Naive thymus-derived CD8-positive, alpha-beta T cell (primary cell): ENCODE measurements at regions not wholly inside any gene's neighbourhood (a gene's known extent, or its start where the extent isn't known, plus 50 kb on each side); places are given as distances from the start of the nearest gene placed in this dataset.

Experiments
- ATAC-seq, 2 donors: fragments of 150-1000 bp; cut with Tn5 transposase in 1 of 2; sonication (Bioruptor Pico), chemical (Tn5 transposase) in 1 of 2; 1 replicate in 1 of 2; 2 replicates in 1 of 2; pipeline ENCODE4 v1.10.0; 2021; ENCODE audit warnings: mild to moderate bottlenecking in 2 of 2, moderate library complexity in 2 of 2
- POLR2A ChIA-PET: fragments of 350-600 bp; sonication (Branson Sonifier 250); formaldehyde crosslinking; loops from one replicate; lab custom pipeline; 2021; ENCODE audit warnings: antibody characterized with exemption; lab: Charles Lee
- DNase-seq, 10 donors: peaks; one replicate each; pipeline versions ENCODE4 v3.0.0 to v3.0.0-alpha.2; 2020 to 2022
- H3K27ac Mint-ChIP-seq, 10 donors: one replicate each; pipeline ENCODE4 v1.8.0; 2020 to 2022; ENCODE audit warnings: mild to moderate bottlenecking in 10 of 10, mixed read lengths in 10 of 10, moderate library complexity in 4 of 10, inconsistent platforms in 1 of 10
- H3K27me3 Mint-ChIP-seq, 5 donors: one replicate each; pipeline ENCODE4 v1.8.0; 2021 to 2022; ENCODE audit warnings: mixed read lengths in 5 of 5
- H3K36me3 Mint-ChIP-seq, 3 donors: one replicate each; pipeline ENCODE4 v1.8.0; 2020 to 2022; ENCODE audit warnings: mixed read lengths in 3 of 3, mild to moderate bottlenecking in 2 of 3, inconsistent platforms in 1 of 3
- H3K4me1 Mint-ChIP-seq, 4 donors: one replicate each; pipeline ENCODE4 v1.8.0; 2021 to 2022; ENCODE audit warnings: mixed read lengths in 4 of 4
- H3K4me3 Mint-ChIP-seq, 10 donors: one replicate each; pipeline ENCODE4 v1.8.0; 2020 to 2022; ENCODE audit warnings: mild to moderate bottlenecking in 10 of 10, mixed read lengths in 10 of 10, moderate library complexity in 6 of 10, inconsistent platforms in 1 of 10
- H3K9me3 Mint-ChIP-seq, 9 donors: one replicate each; pipeline ENCODE4 v1.8.0; 2020 to 2022; ENCODE audit warnings: mixed read lengths in 9 of 9, mild to moderate bottlenecking in 3 of 9, inconsistent platforms in 1 of 9, moderate library complexity in 1 of 9

- no peak for DNase-seq
- no peak overlapping the region for H3K4me3 Mint-ChIP-seq
- no peak for ATAC-seq
- no peaks in the 10 kb centered on the region for H3K9me3 Mint-ChIP-seq
- H3K36me3 Mint-ChIP-seq: no peaks in the 10 kb centered on the region
- H3K27ac Mint-ChIP-seq: no peak overlapping the region
- peaks cover 0 to 6% (median 0%) of the 10 kb centered on the region in 5 donors for H3K27me3 Mint-ChIP-seq
- H3K4me1 Mint-ChIP-seq: peaks cover 0 to 11% (median 6%) of the 10 kb centered on the region in 4 donors
- POLR2A ChIA-PET: no interaction called here
Observed at GRCh38 chr6:71498638-71499037, 210.0 kb downstream of the OGFRL1 start.

GRCh38 chr6:71499667-71500066 lies 211.1 kb downstream of the OGFRL1 start:
- Mint-ChIP-seq H3K27ac (no peak overlapping the region), H3K4me3 (no peak overlapping the region), H3K36me3 (no peaks in the 10 kb centered on the region), H3K4me1 (peaks cover 0 to 11% (median 6%) of the 10 kb centered on the region in 4 donors), H3K9me3 (no peaks in the 10 kb centered on the region), H3K27me3 (peaks cover 0 to 7% (median 0%) of the 10 kb centered on the region in 5 donors)
- POLR2A ChIA-PET: no interaction called here
- DNase-seq (no peak), ATAC-seq (no peak)

- Mint-ChIP-seq H3K4me3 (no peak overlapping the region), H3K27ac (peak overlapping the region in 1 of 10 donors; percentile 70), H3K27me3 (peaks cover 0 to 9% (median 0%) of the 10 kb centered on the region in 5 donors), H3K4me1 (no peaks in the 10 kb centered on the region), H3K36me3 (no peaks in the 10 kb centered on the region), H3K9me3 (no peaks in the 10 kb centered on the region)
- DNase-seq (no peak), ATAC-seq (no peak)
- POLR2A ChIA-PET: no interaction called here
Observed at GRCh38 chr6:71502168-71502567, 213.6 kb downstream of the OGFRL1 start.

GRCh38 chr6:71502956-71503355 lies 214.3 kb downstream of the OGFRL1 start:
- Mint-ChIP-seq H3K4me3 (no peak overlapping the region), H3K36me3 (no peaks in the 10 kb centered on the region), H3K9me3 (no peaks in the 10 kb centered on the region), H3K27me3 (peaks cover 0 to 9% (median 0%) of the 10 kb centered on the region in 5 donors), H3K4me1 (no peaks in the 10 kb centered on the region), H3K27ac (no peak overlapping the region)
- ATAC-seq: no peak
- DNase-seq: no peak
- POLR2A ChIA-PET: no interaction called here

- H3K36me3 Mint-ChIP-seq: no peaks in the 10 kb centered on the region
- no peaks in the 10 kb centered on the region for H3K4me1 Mint-ChIP-seq
- POLR2A ChIA-PET: interaction anchor here (0.7 kb wide), 1 partner anchor 10 kb away, joined by 3 read pairs; no protein-coding TSS in a partner anchor
- peaks cover 0 to 10% (median 0%) of the 10 kb centered on the region in 5 donors for H3K27me3 Mint-ChIP-seq
- no peaks in the 10 kb centered on the region for H3K9me3 Mint-ChIP-seq
- DNase-seq: no peak
- no peak overlapping the region for H3K4me3 Mint-ChIP-seq
- ATAC-seq: no peak
- H3K27ac Mint-ChIP-seq: no peak overlapping the region
Observed at GRCh38 chr6:71507183-71507582, 218.6 kb downstream of the OGFRL1 start.

- Mint-ChIP-seq H3K27me3 (peaks cover 0 to 11% (median 0%) of the 10 kb centered on the region in 5 donors), H3K4me1 (no peaks in the 10 kb centered on the region), H3K27ac (no peak overlapping the region), H3K9me3 (no peaks in the 10 kb centered on the region), H3K4me3 (no peak overlapping the region), H3K36me3 (no peaks in the 10 kb centered on the region)
- POLR2A ChIA-PET: no interaction called here
- ATAC-seq: no peak
- DNase-seq: no peak
Observed at GRCh38 chr6:71509191-71510005, 220.8 kb downstream of the OGFRL1 start.

- H3K27me3 Mint-ChIP-seq: peaks cover 0 to 11% (median 0%) of the 10 kb centered on the region in 5 donors
- POLR2A ChIA-PET: no interaction called here
- no peak for DNase-seq
- no peak for ATAC-seq
- no peaks in the 10 kb centered on the region for H3K9me3 Mint-ChIP-seq
- H3K4me3 Mint-ChIP-seq: no peak overlapping the region
- no peaks in the 10 kb centered on the region for H3K36me3 Mint-ChIP-seq
- H3K4me1 Mint-ChIP-seq: no peaks in the 10 kb centered on the region
- H3K27ac Mint-ChIP-seq: no peak overlapping the region
Observed at GRCh38 chr6:71510057-71510713, 221.6 kb downstream of the OGFRL1 start.

- H3K9me3 Mint-ChIP-seq: no peaks in the 10 kb centered on the region
- H3K36me3 Mint-ChIP-seq: no peaks in the 10 kb centered on the region
- no peak overlapping the region for H3K4me3 Mint-ChIP-seq
- DNase-seq (no peak), ATAC-seq (no peak)
- POLR2A ChIA-PET: no interaction called here
- H3K27ac Mint-ChIP-seq: no peak overlapping the region
- H3K27me3 Mint-ChIP-seq: peaks cover 0 to 12% (median 0%) of the 10 kb centered on the region in 5 donors
- H3K4me1 Mint-ChIP-seq: no peaks in the 10 kb centered on the region
Observed at GRCh38 chr6:71510856-71511255, 222.2 kb downstream of the OGFRL1 start.

GRCh38 chr6:71512256-71512655 lies 223.6 kb downstream of the OGFRL1 start:
- DNase-seq: no peak
- no peaks in the 10 kb centered on the region for H3K4me1 Mint-ChIP-seq
- no peak overlapping the region for H3K27ac Mint-ChIP-seq
- H3K36me3 Mint-ChIP-seq: no peaks in the 10 kb centered on the region
- peaks cover 0 to 12% (median 0%) of the 10 kb centered on the region in 5 donors for H3K27me3 Mint-ChIP-seq
- no peak for ATAC-seq
- H3K9me3 Mint-ChIP-seq: no peaks in the 10 kb centered on the region
- POLR2A ChIA-PET: no interaction called here
- no peak overlapping the region for H3K4me3 Mint-ChIP-seq

- no peak for ATAC-seq
- Mint-ChIP-seq H3K9me3 (no peaks in the 10 kb centered on the region), H3K4me1 (no peaks in the 10 kb centered on the region), H3K27ac (no peak overlapping the region), H3K36me3 (no peaks in the 10 kb centered on the region), H3K27me3 (peaks cover 0 to 12% (median 0%) of the 10 kb centered on the region in 5 donors), H3K4me3 (no peak overlapping the region)
- DNase-seq: no peak
- POLR2A ChIA-PET: no interaction called here
Observed at GRCh38 chr6:71513036-71513435, 224.4 kb downstream of the OGFRL1 start.

GRCh38 chr6:71523548-71523947 lies 234.9 kb downstream of the OGFRL1 start:
- H3K36me3 Mint-ChIP-seq: no peaks in the 10 kb centered on the region
- POLR2A ChIA-PET: no interaction called here
- DNase-seq: no peak
- ATAC-seq: no peak
- H3K4me1 Mint-ChIP-seq: no peaks in the 10 kb centered on the region
- H3K4me3 Mint-ChIP-seq: no peak overlapping the region
- no peak overlapping the region for H3K27ac Mint-ChIP-seq
- peaks cover 5 to 24% (median 12%) of the 10 kb centered on the region in 5 donors for H3K27me3 Mint-ChIP-seq
- H3K9me3 Mint-ChIP-seq: peaks cover 0 to 3% (median 0%) of the 10 kb centered on the region in 9 donors

- POLR2A ChIA-PET: no interaction called here
- Mint-ChIP-seq H3K4me1 (no peaks in the 10 kb centered on the region), H3K9me3 (peaks cover 0 to 3% (median 0%) of the 10 kb centered on the region in 9 donors), H3K27me3 (peaks cover 5 to 24% (median 12%) of the 10 kb centered on the region in 5 donors), H3K27ac (no peak overlapping the region), H3K36me3 (no peaks in the 10 kb centered on the region), H3K4me3 (no peak overlapping the region)
- DNase-seq (no peak), ATAC-seq (no peak)
Observed at GRCh38 chr6:71524201-71524600, 235.6 kb downstream of the OGFRL1 start.

GRCh38 chr6:71527886-71528285 lies 239.3 kb downstream of the OGFRL1 start:
- POLR2A ChIA-PET: no interaction called here
- Mint-ChIP-seq H3K4me1 (no peaks in the 10 kb centered on the region), H3K27me3 (peaks cover 4 to 15% (median 11%) of the 10 kb centered on the region in 5 donors), H3K36me3 (no peaks in the 10 kb centered on the region), H3K4me3 (no peak overlapping the region), H3K9me3 (no peaks in the 10 kb centered on the region), H3K27ac (no peak overlapping the region)
- no peak for DNase-seq
- ATAC-seq: no peak
